Neural cell (in vitro differentiated cells): ENCODE measurements at regions not wholly inside any gene's neighbourhood (a gene's known extent, or its start where the extent isn't known, plus 50 kb on each side); places are given as distances from the start of the nearest gene placed in this dataset.

Source experiments
- H2AFZ ChIP-seq: fragments of 200-600, 300-800 bp; sonication (generic), shearing (Covaris generic); 2 replicates; pipeline ENCODE4 v1.6.0; 2014; ENCODE audit warnings: low read depth, mild to moderate bottlenecking, antibody characterized with exemption, low read length, moderate library complexity
- H3F3A ChIP-seq: fragments of 200-600 bp; shearing (Covaris generic); 2 replicates; pipeline ENCODE4 v1.6.1; 2016; ENCODE audit warnings: mild to moderate bottlenecking, moderate library complexity, mixed read lengths, antibody characterized with exemption, low read length; ENCODE audit not compliant: insufficient read depth, poor library complexity, severe bottlenecking
- H3K27ac ChIP-seq: fragments of 200-600, 300-800 bp; sonication (generic), shearing (Covaris generic); 2 replicates; pipeline ENCODE4 v1.5.1; 2014; ENCODE audit warnings: mild to moderate bottlenecking, low read length, moderate library complexity
- H3K27me3 ChIP-seq: fragments of 300-800, 200-600 bp; sonication (generic), shearing (Covaris generic); 2 replicates; pipeline ENCODE4 v1.6.0; 2014; ENCODE audit warnings: mild to moderate bottlenecking, low read depth, low read length, moderate library complexity; ENCODE audit not compliant: insufficient read depth
- H3K36me3 ChIP-seq: fragments of 300-800, 200-600 bp; sonication (generic), shearing (Covaris generic); 2 replicates; pipeline ENCODE4 v1.5.1; 2014; ENCODE audit warnings: mild to moderate bottlenecking, antibody characterized with exemption, low read length, moderate library complexity; ENCODE audit not compliant: insufficient read depth
- H3K4me2 ChIP-seq: fragments of 300-800, 200-600 bp; sonication (generic), shearing (Covaris generic); 2 replicates; pipeline ENCODE4 v1.6.0; 2014; ENCODE audit warnings: mild to moderate bottlenecking, low read length
- H3K4me3 ChIP-seq: fragments of 300-800, 200-600 bp; sonication (generic), shearing (Covaris generic); 2 replicates; pipeline ENCODE4 v1.5.1; 2014; ENCODE audit warnings: mild to moderate bottlenecking, low read length, moderate library complexity
- H3K79me2 ChIP-seq: fragments of 200-600 bp; shearing (Covaris generic); replicated peaks from 2 replicates; pipeline ENCODE4 v1.6.0; 2014; ENCODE audit warnings: mild to moderate bottlenecking, low read length, moderate library complexity; ENCODE audit not compliant: insufficient read depth
- H3K9ac ChIP-seq: fragments of 300-800, 200-600 bp; sonication (generic), shearing (Covaris generic); 2 replicates; pipeline ENCODE4 v1.6.1; 2016; ENCODE audit warnings: mild to moderate bottlenecking, low read length, mixed read lengths
- H3K9me2 ChIP-seq: fragments of 200-600 bp; shearing (Covaris generic); 2 replicates; pipeline ENCODE4 v1.6.1; 2016; ENCODE audit warnings: mild to moderate bottlenecking, low read length, mixed read lengths; ENCODE audit not compliant: insufficient read depth
- H3K9me3 ChIP-seq: fragments of 200-600, 300-800 bp; sonication (generic), shearing (Covaris generic); 2 replicates; pipeline ENCODE4 v1.6.1; 2016; ENCODE audit warnings: mild to moderate bottlenecking, mixed run types, low read length, moderate library complexity, mixed read lengths
- H4K20me1 ChIP-seq: fragments of 200-600 bp; shearing (Covaris generic); 2 replicates; pipeline ENCODE4 v1.6.1; 2016; ENCODE audit warnings: mild to moderate bottlenecking, mixed run types; ENCODE audit not compliant: insufficient read depth
- EP300 ChIP-seq: fragments of 450-650 bp; conservative IDR thresholded peaks from 2 replicates; pipeline ENCODE4 v1.6.1; 2014; ENCODE audit warnings: antibody characterized with exemption, mild to moderate bottlenecking, moderate library complexity; ENCODE audit not compliant: poor library complexity, severe bottlenecking
- EZH2 ChIP-seq: fragments of 200-600, 300-800 bp; shearing (Covaris generic), sonication (generic); IDR thresholded peaks from 2 replicates; pipeline ENCODE4 v1.6.1; 2014; ENCODE audit warnings: antibody characterized with exemption, low read length, borderline replicate concordance, mild to moderate bottlenecking; ENCODE audit not compliant: insufficient read depth, poor library complexity, severe bottlenecking
- MXI1 ChIP-seq: fragments of 450-650 bp; conservative IDR thresholded peaks from 2 replicates; pipeline ENCODE4 v1.6.1; 2014; ENCODE audit warnings: antibody characterized with exemption, mild to moderate bottlenecking; ENCODE audit not compliant: poor library complexity, severe bottlenecking
- POLR2AphosphoS5 ChIP-seq: IDR thresholded peaks from 2 replicates; pipeline ENCODE4 v1.6.1; 2012
- RAD21 ChIP-seq: fragments of 450-650 bp; conservative IDR thresholded peaks from 2 replicates; pipeline ENCODE4 v1.6.1; 2014; ENCODE audit warnings: antibody characterized with exemption, mild to moderate bottlenecking, moderate library complexity
- SMC3 ChIP-seq: fragments of 450-650 bp; conservative IDR thresholded peaks from 2 replicates; pipeline ENCODE4 v1.6.1; 2014; ENCODE audit warnings: antibody characterized with exemption, mild to moderate bottlenecking, moderate library complexity; ENCODE audit not compliant: poor library complexity
- TAF1 ChIP-seq: IDR thresholded peaks from 2 replicates; pipeline ENCODE4 v1.6.1; 2012; ENCODE audit warnings: low read depth
- TF ChIP-seq, protein P1 (sequence below): IDR thresholded peaks from 2 replicates; pipeline ENCODE4 v1.6.1; 2012; ENCODE audit warnings: borderline replicate concordance
- TF ChIP-seq, protein P2 (sequence below): fragments of 450-650 bp; IDR thresholded peaks from 2 replicates; pipeline ENCODE4 v1.5.1; 2014; ENCODE audit warnings: antibody characterized with exemption, mild to moderate bottlenecking, moderate library complexity; ENCODE audit not compliant: poor library complexity, severe bottlenecking

DNA sequence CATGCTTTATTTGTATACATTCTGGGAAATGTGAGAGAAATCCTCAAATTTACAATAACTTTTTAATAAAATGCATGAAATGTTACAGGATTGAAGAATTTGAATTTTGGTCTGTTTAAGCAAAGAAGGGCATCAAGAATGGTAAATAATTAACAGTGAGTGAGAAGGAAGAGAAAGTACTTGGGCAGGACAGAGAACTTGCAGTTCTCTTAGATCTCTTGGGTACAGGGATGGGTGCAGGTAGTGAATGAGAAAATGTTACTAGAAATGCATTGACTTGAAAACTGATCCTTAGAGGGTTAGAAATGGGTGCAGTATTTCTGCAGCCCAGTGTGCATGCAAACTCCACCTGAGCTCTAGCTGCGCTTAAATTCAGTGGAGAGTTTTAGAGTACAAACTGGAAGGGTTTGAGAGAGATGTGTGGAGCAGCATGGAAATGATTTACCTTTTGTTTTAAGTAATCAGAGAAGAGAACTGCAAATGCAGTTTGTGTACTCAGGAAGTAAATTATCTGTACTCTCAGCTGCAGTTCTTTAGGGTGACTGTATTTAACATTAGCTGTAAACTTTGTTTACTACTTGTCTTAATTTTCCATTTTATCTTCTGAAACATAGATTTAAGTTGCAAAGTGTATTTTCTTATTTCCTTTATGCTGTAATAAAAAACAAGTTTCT is 51.0 kb upstream of the RAB27B start:
- no peak overlapping the region for H3K4me2 ChIP-seq
- no peaks in the 10 kb centered on the region for H3K9me2 ChIP-seq
- no peak overlapping the region for H2AFZ ChIP-seq
- H3K27me3 ChIP-seq, result no peaks in the 10 kb centered on the region
- no peaks in the 10 kb centered on the region for H3K36me3 ChIP-seq
- no peaks in the 10 kb centered on the region for H3K9me3 ChIP-seq
- no peaks in the 10 kb centered on the region for H3K79me2 ChIP-seq
- no peaks in the 10 kb centered on the region for H3F3A ChIP-seq
- TF ChIP-seq MXI1 (no peak), SMC3 (no peak), EP300 (no peak), EZH2 (no peak), POLR2AphosphoS5 (no peak), RAD21 (no peak), TAF1 (no peak)
- TF ChIP-seq, protein P1, sequence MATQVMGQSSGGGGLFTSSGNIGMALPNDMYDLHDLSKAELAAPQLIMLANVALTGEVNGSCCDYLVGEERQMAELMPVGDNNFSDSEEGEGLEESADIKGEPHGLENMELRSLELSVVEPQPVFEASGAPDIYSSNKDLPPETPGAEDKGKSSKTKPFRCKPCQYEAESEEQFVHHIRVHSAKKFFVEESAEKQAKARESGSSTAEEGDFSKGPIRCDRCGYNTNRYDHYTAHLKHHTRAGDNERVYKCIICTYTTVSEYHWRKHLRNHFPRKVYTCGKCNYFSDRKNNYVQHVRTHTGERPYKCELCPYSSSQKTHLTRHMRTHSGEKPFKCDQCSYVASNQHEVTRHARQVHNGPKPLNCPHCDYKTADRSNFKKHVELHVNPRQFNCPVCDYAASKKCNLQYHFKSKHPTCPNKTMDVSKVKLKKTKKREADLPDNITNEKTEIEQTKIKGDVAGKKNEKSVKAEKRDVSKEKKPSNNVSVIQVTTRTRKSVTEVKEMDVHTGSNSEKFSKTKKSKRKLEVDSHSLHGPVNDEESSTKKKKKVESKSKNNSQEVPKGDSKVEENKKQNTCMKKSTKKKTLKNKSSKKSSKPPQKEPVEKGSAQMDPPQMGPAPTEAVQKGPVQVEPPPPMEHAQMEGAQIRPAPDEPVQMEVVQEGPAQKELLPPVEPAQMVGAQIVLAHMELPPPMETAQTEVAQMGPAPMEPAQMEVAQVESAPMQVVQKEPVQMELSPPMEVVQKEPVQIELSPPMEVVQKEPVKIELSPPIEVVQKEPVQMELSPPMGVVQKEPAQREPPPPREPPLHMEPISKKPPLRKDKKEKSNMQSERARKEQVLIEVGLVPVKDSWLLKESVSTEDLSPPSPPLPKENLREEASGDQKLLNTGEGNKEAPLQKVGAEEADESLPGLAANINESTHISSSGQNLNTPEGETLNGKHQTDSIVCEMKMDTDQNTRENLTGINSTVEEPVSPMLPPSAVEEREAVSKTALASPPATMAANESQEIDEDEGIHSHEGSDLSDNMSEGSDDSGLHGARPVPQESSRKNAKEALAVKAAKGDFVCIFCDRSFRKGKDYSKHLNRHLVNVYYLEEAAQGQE, result no peak
- TF ChIP-seq, protein P2, sequence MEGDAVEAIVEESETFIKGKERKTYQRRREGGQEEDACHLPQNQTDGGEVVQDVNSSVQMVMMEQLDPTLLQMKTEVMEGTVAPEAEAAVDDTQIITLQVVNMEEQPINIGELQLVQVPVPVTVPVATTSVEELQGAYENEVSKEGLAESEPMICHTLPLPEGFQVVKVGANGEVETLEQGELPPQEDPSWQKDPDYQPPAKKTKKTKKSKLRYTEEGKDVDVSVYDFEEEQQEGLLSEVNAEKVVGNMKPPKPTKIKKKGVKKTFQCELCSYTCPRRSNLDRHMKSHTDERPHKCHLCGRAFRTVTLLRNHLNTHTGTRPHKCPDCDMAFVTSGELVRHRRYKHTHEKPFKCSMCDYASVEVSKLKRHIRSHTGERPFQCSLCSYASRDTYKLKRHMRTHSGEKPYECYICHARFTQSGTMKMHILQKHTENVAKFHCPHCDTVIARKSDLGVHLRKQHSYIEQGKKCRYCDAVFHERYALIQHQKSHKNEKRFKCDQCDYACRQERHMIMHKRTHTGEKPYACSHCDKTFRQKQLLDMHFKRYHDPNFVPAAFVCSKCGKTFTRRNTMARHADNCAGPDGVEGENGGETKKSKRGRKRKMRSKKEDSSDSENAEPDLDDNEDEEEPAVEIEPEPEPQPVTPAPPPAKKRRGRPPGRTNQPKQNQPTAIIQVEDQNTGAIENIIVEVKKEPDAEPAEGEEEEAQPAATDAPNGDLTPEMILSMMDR, result no peak
- H3K4me3 ChIP-seq, result no peak overlapping the region
- no peaks in the 10 kb centered on the region for H4K20me1 ChIP-seq
- no peak overlapping the region for H3K27ac ChIP-seq
- H3K9ac ChIP-seq, result no peak overlapping the region

DNA sequence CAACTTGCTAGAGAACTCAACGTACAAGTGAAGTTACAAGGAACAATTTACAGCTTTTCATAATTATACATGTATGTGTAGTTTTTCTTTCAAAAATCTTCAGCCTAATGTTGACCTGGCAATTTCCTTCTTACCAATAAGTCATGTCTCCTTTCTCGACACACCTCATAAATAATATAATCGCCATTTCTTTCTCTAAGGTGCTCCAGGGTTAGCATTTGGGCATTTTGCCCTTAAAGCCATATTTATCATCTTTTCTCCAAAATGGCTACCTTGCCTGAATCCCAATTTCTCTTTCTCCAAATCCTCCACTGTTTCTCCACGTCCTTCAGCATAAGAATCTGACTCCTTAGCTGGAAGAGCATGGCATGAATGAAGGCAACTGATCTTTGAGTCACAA is 50.3 kb upstream of the RAB27B start:
- Histone ChIP-seq H3K9ac (no peak overlapping the region), H3K9me3 (no peaks in the 10 kb centered on the region), H3K36me3 (no peaks in the 10 kb centered on the region), H3K79me2 (no peaks in the 10 kb centered on the region), H3K4me2 (no peak overlapping the region), H2AFZ (no peak overlapping the region), H3K27me3 (no peaks in the 10 kb centered on the region), H3K4me3 (no peak overlapping the region), H3K9me2 (no peaks in the 10 kb centered on the region), H4K20me1 (no peaks in the 10 kb centered on the region), H3K27ac (no peak overlapping the region), H3F3A (no peaks in the 10 kb centered on the region)
- no peak for TF ChIP-seq SMC3
- TF ChIP-seq, protein P1, result no peak
- no peak for TF ChIP-seq RAD21
- TF ChIP-seq, protein P2, result no peak
- TF ChIP-seq MXI1, result no peak
- TF ChIP-seq EP300, result no peak
- no peak for TF ChIP-seq EZH2
- TF ChIP-seq POLR2AphosphoS5, result no peak
- TF ChIP-seq TAF1, result no peak
